ENCODE measurements at regions not wholly inside any gene's neighbourhood (a gene's known extent, or its start where the extent isn't known, plus 50 kb on each side); places are given as distances from the start of the nearest gene placed in this dataset.
"Not testable (repeated sequence)": the region's sequence is repeated elsewhere in the genome, so short reads cannot be mapped to it uniquely, and the experiment has no call there.

GRCh38 chr1:233722212-233722979 lies 108.5 kb downstream of the KCNK1 start:
- DNase-seq (ENCODE audit: low read depth), result no peak

GRCh38 chr1:233723387-233723786 lies 109.5 kb downstream of the KCNK1 start:
- DNase-seq (ENCODE audit: low read depth), result no peak

- DNase-seq (ENCODE audit: low read depth), result not testable (repeated sequence)
Measured at GRCh38 chr1:233724131-233724631, 110.3 kb downstream of the KCNK1 start.

GRCh38 chr1:233725423-233725822 lies 111.5 kb downstream of the KCNK1 start:
- no peak for DNase-seq (ENCODE audit: low read depth)

GRCh38 chr1:233728721-233729120 lies 114.8 kb downstream of the KCNK1 start:
- DNase-seq (ENCODE audit: low read depth), result no peak

- DNase-seq (ENCODE audit: low read depth), result no peak
Measured at GRCh38 chr1:233730380-233730779, 116.5 kb downstream of the KCNK1 start.

GRCh38 chr1:233730809-233731208 lies 116.9 kb downstream of the KCNK1 start:
- DNase-seq (ENCODE audit: low read depth), result no peak

- no peak for DNase-seq (ENCODE audit: low read depth)
Measured at GRCh38 chr1:233732206-233732605, 118.3 kb downstream of the KCNK1 start.

- no peak for DNase-seq (ENCODE audit: low read depth)
Measured at GRCh38 chr1:233734456-233734855, 120.5 kb downstream of the KCNK1 start.

GRCh38 chr1:233735331-233735730 lies 121.4 kb downstream of the KCNK1 start:
- DNase-seq (ENCODE audit: low read depth), result no peak

GRCh38 chr1:233735847-233736246 lies 121.9 kb downstream of the KCNK1 start:
- no peak for DNase-seq (ENCODE audit: low read depth)

GRCh38 chr1:233737341-233737740 lies 123.4 kb downstream of the KCNK1 start:
- DNase-seq (ENCODE audit: low read depth), result no peak

- no peak for DNase-seq (ENCODE audit: low read depth)
Measured at GRCh38 chr1:233738396-233738795, 124.5 kb downstream of the KCNK1 start.

GRCh38 chr1:233738850-233739249 lies 124.9 kb downstream of the KCNK1 start:
- DNase-seq (ENCODE audit: low read depth), result no peak

- no peak for DNase-seq (ENCODE audit: low read depth)
Measured at GRCh38 chr1:233744779-233745513, 131.0 kb downstream of the KCNK1 start.

- DNase-seq (ENCODE audit: low read depth), result no peak
Measured at GRCh38 chr1:233750139-233750538, 136.2 kb downstream of the KCNK1 start.

- DNase-seq (ENCODE audit: low read depth), result no peak
Measured at GRCh38 chr1:233759665-233760064, 144.8 kb upstream of the SLC35F3 start.

- not testable (repeated sequence) for DNase-seq (ENCODE audit: low read depth)
Measured at GRCh38 chr1:233764304-233764703, 140.2 kb upstream of the SLC35F3 start.

- no peak for DNase-seq (ENCODE audit: low read depth)
Measured at GRCh38 chr1:233777566-233777965, 126.9 kb upstream of the SLC35F3 start.

GRCh38 chr1:233780049-233780448 lies 124.4 kb upstream of the SLC35F3 start:
- no peak for DNase-seq (ENCODE audit: low read depth)

- DNase-seq (ENCODE audit: low read depth), result no peak
Measured at GRCh38 chr1:233782937-233783586, 121.4 kb upstream of the SLC35F3 start.

- no peak for DNase-seq (ENCODE audit: low read depth)
Measured at GRCh38 chr1:233787599-233787998, 116.9 kb upstream of the SLC35F3 start.

Measured in myocyte (in vitro differentiated cells).